A673 (cell line): ENCODE measurements at regions not wholly inside any gene's neighbourhood (a gene's known extent, or its start where the extent isn't known, plus 50 kb on each side); places are given as distances from the start of the nearest gene placed in this dataset.

Source experiments
- BruUV-seq: library from RNA; stranded (reverse); fragments of 400-500 nt; replicated peaks from 2 replicates; lab custom pipeline; 2021; lab: Mats Ljungman, UMichigan
- CTCF ChIA-PET: fragments of 300-600 bp; sonication (Branson Sonifier 250); formaldehyde crosslinking; loops from one replicate; lab custom pipeline; 2022; ENCODE audit warnings: antibody characterized with exemption; lab: Charles Lee
- POLR2A ChIA-PET: fragments of 300-600 bp; sonication (Branson Sonifier 250); formaldehyde crosslinking; loops from one replicate; lab custom pipeline; 2022; ENCODE audit warnings: antibody characterized with exemption; ENCODE audit not compliant: low non-redundant PET; lab: Charles Lee
- DNase-seq: peaks from one replicate; pipeline ENCODE4 v3.0.0-alpha.2; 2015; ENCODE audit warnings: low spot score
- H3K27ac ChIP-seq: fragments of 200-600 bp; sonication (generic); 2 replicates; pipeline ENCODE4 v1.5.1; 2016; ENCODE audit warnings: mixed run types, low read depth, mild to moderate bottlenecking, mixed read lengths, antibody characterized with exemption, low read length; ENCODE audit not compliant: poor library complexity, severe bottlenecking
- H3K27me3 ChIP-seq: fragments of 200-600 bp; sonication (generic); replicated peaks from 2 replicates; pipeline ENCODE4 v1.6.1; 2017; ENCODE audit warnings: mixed run types, low read depth, mild to moderate bottlenecking, mixed read lengths, antibody characterized with exemption, low read length; ENCODE audit not compliant: insufficient read depth, poor library complexity
- H3K36me3 ChIP-seq: fragments of 200-600 bp; sonication (generic); 2 replicates; pipeline ENCODE4 v1.6.1; 2016; ENCODE audit warnings: mixed run types, mild to moderate bottlenecking, mixed read lengths, antibody characterized with exemption, low read length; ENCODE audit not compliant: insufficient read depth, poor library complexity, severe bottlenecking
- H3K4me1 ChIP-seq: fragments of 200-600 bp; sonication (generic); 2 replicates; pipeline ENCODE4 v1.6.1; 2017; ENCODE audit warnings: mixed run types, mild to moderate bottlenecking, mixed read lengths, antibody characterized with exemption, low read length; ENCODE audit not compliant: insufficient read depth, poor library complexity, severe bottlenecking
- H3K4me3 ChIP-seq: fragments of 200-600 bp; sonication (generic); 2 replicates; pipeline ENCODE4 v1.5.1; 2016; ENCODE audit warnings: low read depth, mixed run types, mild to moderate bottlenecking, mixed read lengths, low read length; ENCODE audit not compliant: poor library complexity, severe bottlenecking
- H3K9me3 ChIP-seq: fragments of 200-600 bp; sonication (generic); 2 replicates; pipeline ENCODE4 v1.6.1; 2016; ENCODE audit warnings: mixed run types, low read depth, mild to moderate bottlenecking, mixed read lengths, antibody characterized with exemption, low read length; ENCODE audit not compliant: poor library complexity, severe bottlenecking
- CTCF ChIP-seq: fragments of 300-800, 200-600 bp; sonication (generic); conservative IDR thresholded peaks from 2 replicates; pipeline ENCODE4 v1.5.1; 2017; ENCODE audit warnings: low read depth, mild to moderate bottlenecking, antibody characterized with exemption, low read length, moderate library complexity, mixed read lengths
- EZH2 ChIP-seq: fragments of 200-600 bp; sonication (generic); IDR thresholded peaks from 2 replicates; pipeline ENCODE4 v1.6.1; 2017; ENCODE audit warnings: borderline replicate concordance, low read depth, mild to moderate bottlenecking, mixed read lengths, antibody characterized with exemption, low read length; ENCODE audit not compliant: poor library complexity, severe bottlenecking
- intact Hi-C: fragments of 100-400 bp; cut with micrococcal nuclease; formaldehyde crosslinking; loops from one replicate; pipeline ENCODE4 v1.10.0; 2022; ENCODE audit not compliant: unreplicated experiment

- TF ChIP-seq CTCF = no peak
- intact Hi-C loops = no loop called here
These were observed 363.5 kb downstream of the GRB14 start for GRCh38 chr2:164257742-164258141.

GRCh38 chr2:164252568-164253287 is 368.6 kb downstream of the GRB14 start:
- DNase-seq = no peak
- no peak overlapping the region for H3K27ac ChIP-seq
- H3K27me3 ChIP-seq = peaks cover 33% of the 10 kb centered on the region
- no peaks in the 10 kb centered on the region for H3K9me3 ChIP-seq
- no peaks in the 10 kb centered on the region for H3K4me1 ChIP-seq
- CTCF ChIA-PET = no interaction called here
- POLR2A ChIA-PET = no interaction called here
- no TSS peak for BruUV-seq
- intact Hi-C loops = no loop called here
- no peak overlapping the region for H3K4me3 ChIP-seq
- H3K36me3 ChIP-seq = no peaks in the 10 kb centered on the region
- TF ChIP-seq EZH2 = no peak
- TF ChIP-seq CTCF = no peak

More at GRCh38 chr2:164257742-164258141, 363.5 kb downstream of the GRB14 start:
- Histone ChIP-seq H3K27ac (no peak overlapping the region), H3K27me3 (peaks cover 49% of the 10 kb centered on the region), H3K36me3 (no peaks in the 10 kb centered on the region), H3K9me3 (no peaks in the 10 kb centered on the region), H3K4me1 (no peaks in the 10 kb centered on the region), H3K4me3 (no peak overlapping the region)
- CTCF ChIA-PET = no interaction called here
- BruUV-seq = no TSS peak
- POLR2A ChIA-PET = no interaction called here
- no peak for DNase-seq

- POLR2A ChIA-PET = no interaction called here
- Histone ChIP-seq H3K27ac (no peak overlapping the region), H3K27me3 (no peaks in the 10 kb centered on the region), H3K4me3 (no peak overlapping the region), H3K9me3 (no peaks in the 10 kb centered on the region), H3K36me3 (no peaks in the 10 kb centered on the region), H3K4me1 (no peaks in the 10 kb centered on the region)
- no peak for TF ChIP-seq CTCF
- TF ChIP-seq EZH2 = no peak
- CTCF ChIA-PET = no interaction called here
- no TSS peak for BruUV-seq
- intact Hi-C loops = no loop called here
- DNase-seq = no peak
These were observed 378.0 kb downstream of the GRB14 start for GRCh38 chr2:164243315-164243714.
